NCI-H2196 (cell line): ENCODE measurements at regions not wholly inside any gene's neighbourhood (a gene's known extent, or its start where the extent isn't known, plus 50 kb on each side); places are given as distances from the start of the nearest gene placed in this dataset.
"Not testable (repeated sequence)": the region's sequence is repeated elsewhere in the genome, so short reads cannot be mapped to it uniquely, and the experiment has no call there.

ENCODE experiments used
- DNase-seq: peaks from one replicate; lab custom pipeline; 2025; ENCODE audit not compliant: unreplicated experiment; lab: John Stamatoyannopoulos, UW

DNA sequence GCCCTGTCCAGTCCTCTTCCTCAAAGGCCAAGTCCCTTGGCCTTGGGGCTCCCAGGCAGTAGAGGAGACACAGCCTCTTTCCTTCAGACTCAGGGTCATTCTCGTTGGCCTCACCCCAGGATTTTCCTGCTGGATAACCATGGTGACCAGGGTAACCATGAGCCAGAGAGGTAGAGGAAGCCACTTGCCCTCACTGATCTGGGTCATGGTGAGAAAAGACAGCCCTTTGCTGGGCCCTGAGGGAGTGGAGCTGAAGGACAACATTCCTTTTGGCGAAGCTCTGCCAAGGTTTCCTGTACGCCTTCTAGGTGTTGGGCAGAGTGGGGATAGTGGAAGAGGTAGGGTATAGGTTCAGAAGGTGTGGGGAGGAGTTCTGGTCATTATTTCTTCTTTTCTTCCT is 53.1 kb upstream of the WNT4 start:
- no peak for DNase-seq

- no peak for DNase-seq
These were observed 53.7 kb upstream of the WNT4 start for GRCh38 chr1:22196641-22197040.

GRCh38 chr1:22197644-22198043 is 54.7 kb upstream of the WNT4 start:
- peak; percentile 42 for DNase-seq

GRCh38 chr1:22201023-22201422 is 58.1 kb upstream of the WNT4 start:
- DNase-seq, result no peak

- DNase-seq, result no peak
These were observed 60.4 kb upstream of the WNT4 start for GRCh38 chr1:22203335-22203734.

GRCh38 chr1:22204057-22204840 is 61.4 kb upstream of the WNT4 start:
- DNase-seq, result no peak

GRCh38 chr1:22204989-22205913 is 62.4 kb upstream of the WNT4 start:
- DNase-seq, result peak; percentile 63

GRCh38 chr1:22206551-22207125 is 63.7 kb upstream of the WNT4 start:
- DNase-seq, result no peak

DNA sequence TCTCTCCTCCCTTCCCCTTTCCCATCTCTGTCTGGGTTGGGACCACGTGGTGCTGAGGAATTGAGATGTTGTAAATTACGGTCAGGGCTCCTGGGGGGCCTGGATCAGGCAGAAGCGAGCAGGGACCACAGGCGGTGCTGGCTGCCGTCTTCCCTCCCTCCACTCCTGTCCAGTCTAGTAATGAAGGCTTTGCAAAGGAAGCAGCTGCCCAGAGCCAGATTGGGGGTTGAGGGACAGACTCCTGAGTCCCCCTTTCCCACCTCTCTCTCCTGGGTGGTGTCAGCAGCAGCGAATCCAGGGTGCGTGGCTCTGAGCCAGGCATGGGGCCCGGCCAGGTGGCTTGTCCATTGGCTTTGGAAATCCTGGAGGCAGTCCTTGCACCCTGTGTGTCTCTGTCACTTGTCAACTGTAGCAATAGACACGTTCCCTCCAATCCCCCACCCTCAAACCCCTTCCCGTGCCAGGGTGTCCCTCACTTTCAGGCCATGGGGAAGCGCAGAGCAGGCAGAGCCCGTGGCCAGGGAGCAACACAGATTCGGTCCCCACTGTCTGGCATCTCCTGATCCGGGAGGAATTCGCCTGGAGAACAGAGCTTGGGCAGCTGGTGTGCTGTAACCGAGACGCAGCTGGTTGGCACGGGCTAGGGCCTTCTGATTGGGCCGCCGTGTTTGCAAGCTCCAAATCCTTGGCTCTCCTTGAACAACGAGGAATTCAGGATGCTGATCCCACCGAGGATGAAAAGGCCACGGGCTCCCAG is 64.8 kb upstream of the WNT4 start:
- no peak for DNase-seq

GRCh38 chr1:22208268-22208972 is 65.5 kb upstream of the WNT4 start:
- no peak for DNase-seq

GRCh38 chr1:22208973-22209378 is 66.1 kb upstream of the WNT4 start:
- no peak for DNase-seq

DNA sequence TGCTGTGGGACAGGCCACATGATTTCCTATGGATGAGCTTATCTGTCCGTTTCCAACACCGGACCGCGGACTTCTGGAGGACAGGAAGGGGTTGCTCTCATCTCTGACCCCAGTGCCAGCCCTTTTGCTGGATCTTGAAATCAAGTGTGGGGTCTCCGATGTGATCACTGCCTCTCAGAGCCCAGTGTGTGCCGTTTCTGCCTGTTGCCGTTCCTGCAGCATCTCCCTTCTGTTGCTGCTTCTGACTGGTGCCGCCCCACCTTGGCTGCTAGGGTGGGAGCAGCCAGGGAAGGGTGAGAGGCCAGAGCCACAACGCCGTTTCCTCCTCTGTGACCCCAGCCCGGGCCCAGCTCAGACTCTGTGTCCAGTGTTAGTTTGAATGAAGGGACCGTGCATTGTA is 67.3 kb upstream of the WNT4 start:
- DNase-seq, result no peak

DNA sequence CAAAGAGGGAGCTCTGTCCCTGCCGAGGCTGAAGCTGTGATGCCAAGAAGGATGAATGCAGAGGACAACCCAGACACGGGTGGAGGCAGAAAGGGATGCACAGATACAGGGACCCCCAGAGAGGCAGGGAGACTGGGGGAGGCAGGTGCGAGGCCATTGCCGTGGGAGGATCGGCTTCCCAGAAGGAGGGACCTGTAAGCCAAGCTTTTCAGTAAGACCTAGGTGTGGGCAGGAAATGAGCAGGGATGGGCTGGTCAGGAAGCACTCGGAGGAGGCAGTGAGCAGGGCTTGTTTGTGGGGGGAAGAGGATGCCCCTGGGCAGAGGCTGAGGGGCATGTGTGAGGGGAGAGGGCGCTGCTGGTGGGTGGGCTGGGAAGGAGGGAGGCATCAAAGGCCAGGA is 67.7 kb upstream of the WNT4 start:
- DNase-seq, result no peak

DNA sequence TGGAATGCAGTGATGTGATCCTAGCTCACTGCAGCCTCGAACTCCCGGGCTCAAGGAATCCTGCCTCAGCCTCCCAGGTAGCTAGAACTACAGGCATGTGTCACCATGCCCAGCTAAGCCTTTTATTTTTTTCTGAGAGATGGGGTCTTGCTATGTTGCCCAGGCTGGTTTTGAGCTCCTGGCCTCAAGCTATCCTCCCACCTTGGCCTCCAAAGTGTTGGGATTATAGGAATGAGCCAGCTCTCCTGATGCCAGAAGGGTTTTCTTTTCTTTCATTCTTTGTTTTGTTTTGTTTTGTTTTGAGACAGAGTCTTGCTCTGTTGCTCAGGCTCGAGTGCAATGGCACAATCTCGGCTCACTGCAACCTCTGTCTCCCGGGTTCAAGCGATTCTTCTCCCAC is 68.6 kb upstream of the WNT4 start:
- not testable (repeated sequence) for DNase-seq

DNA sequence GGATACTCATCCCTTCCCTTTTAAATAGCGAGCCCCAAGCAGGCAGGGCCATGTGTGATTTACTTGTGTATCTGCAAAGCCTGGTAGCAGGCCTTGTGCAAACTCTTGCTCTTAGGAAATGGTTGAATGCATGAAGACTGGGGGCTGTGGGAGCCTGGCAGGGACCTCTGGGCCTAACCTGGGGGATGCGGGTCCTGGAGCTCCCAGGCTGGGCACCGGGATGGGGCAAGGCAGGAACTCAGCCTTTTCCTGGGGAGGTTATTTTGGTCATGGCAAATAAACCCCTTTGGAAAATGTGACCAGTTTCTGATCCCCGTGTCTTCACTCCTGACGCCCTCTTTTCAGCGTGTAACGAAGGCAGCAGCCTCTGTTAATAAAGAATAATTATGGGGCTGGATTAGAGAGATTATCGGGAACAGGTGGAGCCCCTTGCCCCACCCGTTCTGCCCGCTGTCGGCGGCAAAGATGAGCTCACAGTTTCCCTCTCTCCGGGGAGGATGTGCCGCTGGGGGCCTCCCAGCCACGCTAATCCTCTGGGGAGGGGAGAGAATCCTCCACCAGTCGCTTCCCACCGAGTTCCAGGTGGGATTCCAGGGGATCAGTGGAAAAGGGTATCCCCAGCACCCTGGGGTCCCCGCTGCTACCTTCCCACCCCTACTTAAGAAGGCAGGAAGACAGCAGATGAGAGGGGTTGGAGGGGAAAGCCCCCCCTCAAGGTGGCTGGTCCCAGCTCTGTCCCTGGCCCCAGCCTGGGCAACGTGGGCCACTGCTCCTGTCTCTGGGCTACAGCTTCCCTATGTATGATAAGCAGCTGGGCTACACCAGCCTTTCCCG is 69.7 kb upstream of the WNT4 start:
- no peak for DNase-seq

DNA sequence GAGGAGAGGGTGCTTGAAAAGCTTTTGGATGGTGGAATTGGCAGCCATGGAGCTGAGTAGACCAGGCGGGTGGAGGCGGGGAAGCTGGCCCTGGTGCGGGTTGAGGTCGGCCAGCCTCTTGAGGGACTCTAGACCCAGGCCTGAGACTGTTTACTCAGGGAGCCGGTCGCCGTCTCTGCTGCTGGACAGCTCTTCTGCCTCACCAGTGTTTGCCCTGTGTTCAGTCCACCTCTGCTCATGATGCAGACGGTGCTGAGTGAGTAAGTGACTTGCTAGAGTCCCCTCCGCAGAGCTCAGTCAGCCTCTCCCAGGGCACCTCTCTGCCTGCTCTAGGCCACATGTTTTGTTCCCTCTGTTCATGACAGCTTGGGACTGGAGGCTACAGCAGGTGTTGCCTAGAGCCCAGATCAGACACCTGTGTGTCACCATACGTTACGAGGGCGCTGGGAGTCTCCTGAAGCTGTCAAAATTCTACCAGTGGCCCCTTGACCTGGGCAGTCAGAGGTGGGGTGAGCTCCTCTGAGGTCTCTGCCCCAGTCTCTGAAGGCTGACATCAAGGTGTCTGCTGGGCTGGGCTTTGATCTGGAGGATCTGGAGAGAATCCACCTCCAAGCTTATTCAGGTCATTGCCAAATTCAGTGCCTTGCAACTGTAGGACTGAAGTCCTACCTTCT is 73.5 kb upstream of the WNT4 start:
- DNase-seq, result no peak

GRCh38 chr1:22216966-22217365 is 74.1 kb upstream of the WNT4 start:
- DNase-seq, result no peak

GRCh38 chr1:22217811-22218460 is 75.0 kb upstream of the WNT4 start:
- no peak for DNase-seq
